NK-92 treated with Interleukin-12 subunit alpha and Interleukin-12 subunit beta, amount 100 ng/mL, for 24 hours (cell line): ENCODE measurements at regions not wholly inside any gene's neighbourhood (a gene's known extent, or its start where the extent isn't known, plus 50 kb on each side); places are given as distances from the start of the nearest gene placed in this dataset.
"Not testable (repeated sequence)": the region's sequence is repeated elsewhere in the genome, so short reads cannot be mapped to it uniquely, and the experiment has no call there.

Experiments
- DNase-seq: peaks from one replicate; lab custom pipeline; 2025; lab: John Stamatoyannopoulos, UW

GRCh38 chr10:58066979-58067378, 200.7 kb downstream of the IPMK start:
- no peak for DNase-seq

GRCh38 chr10:58066126-58066525, 201.6 kb downstream of the IPMK start:
- DNase-seq = no peak

GRCh38 chr10:58065529-58065815, 202.2 kb downstream of the IPMK start:
- no peak for DNase-seq

- no peak for DNase-seq
Observed at GRCh38 chr10:58064714-58065528, 202.8 kb downstream of the IPMK start.

GRCh38 chr10:58063861-58064480, 203.7 kb downstream of the IPMK start:
- no peak for DNase-seq

GRCh38 chr10:58058683-58059082, 209.0 kb downstream of the IPMK start:
- DNase-seq = not testable (repeated sequence)

- no peak for DNase-seq
Observed at GRCh38 chr10:58054881-58055280, 212.8 kb downstream of the IPMK start.

- no peak for DNase-seq
Observed at GRCh38 chr10:58052772-58053171, 214.9 kb downstream of the IPMK start.

GRCh38 chr10:58050575-58050974, 217.1 kb downstream of the IPMK start:
- DNase-seq = no peak

- no peak for DNase-seq
Observed at GRCh38 chr10:58048936-58049335, 218.8 kb downstream of the IPMK start.

- DNase-seq = no peak
Observed at GRCh38 chr10:58044072-58044471, 223.6 kb downstream of the IPMK start.

- no peak for DNase-seq
Observed at GRCh38 chr10:58041901-58042300, 225.8 kb downstream of the IPMK start.

GRCh38 chr10:58030208-58030607, 237.5 kb downstream of the IPMK start:
- DNase-seq = no peak

GRCh38 chr10:58028597-58029366, 238.9 kb downstream of the IPMK start:
- no peak for DNase-seq

- DNase-seq = no peak
Observed at GRCh38 chr10:58027426-58027825, 240.3 kb downstream of the IPMK start.

- no peak for DNase-seq
Observed at GRCh38 chr10:58026036-58026435, 241.7 kb downstream of the IPMK start.

- DNase-seq = no peak
Observed at GRCh38 chr10:58023341-58024073, 244.2 kb downstream of the IPMK start.

- no peak for DNase-seq
Observed at GRCh38 chr10:58019863-58020537, 247.7 kb downstream of the IPMK start.

GRCh38 chr10:58017719-58018367, 249.9 kb downstream of the IPMK start:
- no peak for DNase-seq

- DNase-seq = no peak
Observed at GRCh38 chr10:58016614-58017013, 251.1 kb downstream of the IPMK start.

- no peak for DNase-seq
Observed at GRCh38 chr10:58014436-58014835, 253.3 kb downstream of the IPMK start.
